Mesothelial cell of epicardium (in vitro differentiated cells): ENCODE measurements at regions not wholly inside any gene's neighbourhood (a gene's known extent, or its start where the extent isn't known, plus 50 kb on each side); places are given as distances from the start of the nearest gene placed in this dataset.

Experiments
- DNase-seq, 2 experiments: peaks; one replicate each; pipeline ENCODE4 v3.0.0; 2021; ENCODE audit warnings: low spot score in 2 of 2; ENCODE audit not compliant: unreplicated experiment in 2 of 2
- H3K27ac Mint-ChIP-seq: 2 replicates; pipeline ENCODE4 v1.8.0; 2021; ENCODE audit warnings: mixed read lengths
- H3K27me3 Mint-ChIP-seq: 2 replicates; pipeline ENCODE4 v1.8.0; 2021; ENCODE audit warnings: low read depth, mixed read lengths
- H3K36me3 Mint-ChIP-seq: 2 replicates; pipeline ENCODE4 v1.8.0; 2021; ENCODE audit warnings: mixed read lengths
- H3K4me1 Mint-ChIP-seq: 2 replicates; pipeline ENCODE4 v1.8.0; 2021; ENCODE audit warnings: mixed read lengths
- H3K4me3 Mint-ChIP-seq: 2 replicates; pipeline ENCODE4 v1.8.0; 2021; ENCODE audit warnings: mild to moderate bottlenecking, moderate library complexity, mixed read lengths
- H3K9me3 Mint-ChIP-seq: 2 replicates; pipeline ENCODE4 v1.8.0; 2021; ENCODE audit warnings: mixed read lengths
- TF ChIP-seq, protein P1 (sequence below): fragments of 200-600 bp; sonication (generic); IDR thresholded peaks from one replicate; pipeline ENCODE4 v1.5.0; 2021; ENCODE audit warnings: antibody characterized with exemption; ENCODE audit not compliant: unreplicated experiment

DNA sequence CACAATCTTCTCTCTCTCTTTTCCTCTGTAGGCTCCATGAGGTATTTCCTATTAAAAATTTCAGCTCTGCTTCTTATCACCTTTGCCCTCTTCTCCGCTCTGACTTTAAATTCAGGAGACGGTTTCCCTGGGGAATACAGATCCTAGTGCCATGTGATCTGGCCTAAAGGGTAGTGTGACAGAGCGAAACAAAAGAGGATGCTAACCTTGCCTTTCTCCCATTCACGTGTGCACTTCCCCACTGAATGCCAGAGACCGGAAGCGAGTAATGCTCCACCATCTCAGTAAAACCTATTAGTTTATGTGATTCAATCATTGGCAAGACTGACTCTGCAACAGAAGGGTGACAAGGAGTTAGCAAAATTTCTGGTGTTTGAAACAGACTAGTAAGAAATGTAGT is 358.3 kb downstream of the ZNF521 start:
- H3K9me3 Mint-ChIP-seq: peaks cover 3% of the 10 kb centered on the region
- DNase-seq: no peak
- no peak overlapping the region for H3K4me3 Mint-ChIP-seq
- TF ChIP-seq, protein P1, sequence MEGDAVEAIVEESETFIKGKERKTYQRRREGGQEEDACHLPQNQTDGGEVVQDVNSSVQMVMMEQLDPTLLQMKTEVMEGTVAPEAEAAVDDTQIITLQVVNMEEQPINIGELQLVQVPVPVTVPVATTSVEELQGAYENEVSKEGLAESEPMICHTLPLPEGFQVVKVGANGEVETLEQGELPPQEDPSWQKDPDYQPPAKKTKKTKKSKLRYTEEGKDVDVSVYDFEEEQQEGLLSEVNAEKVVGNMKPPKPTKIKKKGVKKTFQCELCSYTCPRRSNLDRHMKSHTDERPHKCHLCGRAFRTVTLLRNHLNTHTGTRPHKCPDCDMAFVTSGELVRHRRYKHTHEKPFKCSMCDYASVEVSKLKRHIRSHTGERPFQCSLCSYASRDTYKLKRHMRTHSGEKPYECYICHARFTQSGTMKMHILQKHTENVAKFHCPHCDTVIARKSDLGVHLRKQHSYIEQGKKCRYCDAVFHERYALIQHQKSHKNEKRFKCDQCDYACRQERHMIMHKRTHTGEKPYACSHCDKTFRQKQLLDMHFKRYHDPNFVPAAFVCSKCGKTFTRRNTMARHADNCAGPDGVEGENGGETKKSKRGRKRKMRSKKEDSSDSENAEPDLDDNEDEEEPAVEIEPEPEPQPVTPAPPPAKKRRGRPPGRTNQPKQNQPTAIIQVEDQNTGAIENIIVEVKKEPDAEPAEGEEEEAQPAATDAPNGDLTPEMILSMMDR: no peak
- peaks cover 2% of the 10 kb centered on the region for H3K27me3 Mint-ChIP-seq
- no peaks in the 10 kb centered on the region for H3K36me3 Mint-ChIP-seq
- H3K27ac Mint-ChIP-seq: no peak overlapping the region
- H3K4me1 Mint-ChIP-seq: no peaks in the 10 kb centered on the region

DNA sequence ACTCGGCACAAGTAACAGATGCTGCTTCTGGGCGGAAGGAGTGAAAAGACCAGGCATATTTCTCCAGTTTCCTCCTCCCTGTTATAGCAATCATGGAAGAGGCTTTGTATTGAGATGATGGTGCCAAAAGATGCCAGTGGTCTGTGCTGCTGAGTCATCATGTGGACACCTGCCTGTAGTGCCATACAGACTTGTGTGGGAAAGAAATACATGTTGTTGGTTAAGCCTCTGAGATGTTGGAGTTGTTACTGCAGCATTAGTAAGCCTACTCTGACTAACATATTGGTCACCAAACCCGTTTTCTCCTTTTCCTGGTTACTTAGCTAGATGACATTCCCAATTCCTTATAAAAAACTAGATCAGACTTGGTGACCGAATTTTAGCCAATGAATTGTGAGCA is 356.9 kb downstream of the ZNF521 start:
- TF ChIP-seq, protein P1: no peak
- Mint-ChIP-seq H3K4me1 (no peaks in the 10 kb centered on the region), H3K27ac (no peak overlapping the region), H3K4me3 (no peak overlapping the region), H3K36me3 (peaks cover 6% of the 10 kb centered on the region), H3K27me3 (peaks cover 2% of the 10 kb centered on the region), H3K9me3 (peaks cover 17% of the 10 kb centered on the region)
- no peak for DNase-seq

DNA sequence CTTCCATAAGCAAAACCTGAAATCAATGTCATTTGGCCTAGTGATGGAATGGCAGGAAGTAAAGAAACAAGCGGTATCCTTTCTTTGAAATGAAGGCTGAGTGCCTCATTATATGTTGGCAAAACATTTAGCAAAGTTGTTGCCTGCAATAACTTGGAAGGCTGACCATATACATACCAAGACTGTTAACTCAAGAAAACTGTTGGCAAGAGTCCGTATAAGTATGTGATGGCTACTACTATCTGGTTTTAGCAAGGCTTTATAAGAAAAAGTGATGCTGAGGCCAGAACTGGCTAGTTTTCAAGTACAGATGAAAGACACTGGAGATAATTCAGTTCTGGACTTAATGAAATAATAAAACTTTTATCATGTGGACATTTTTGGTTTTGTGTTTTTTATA is 356.2 kb downstream of the ZNF521 start:
- H3K4me3 Mint-ChIP-seq: no peak overlapping the region
- H3K27ac Mint-ChIP-seq: no peak overlapping the region
- H3K9me3 Mint-ChIP-seq: peaks cover 17% of the 10 kb centered on the region
- H3K27me3 Mint-ChIP-seq: peaks cover 2% of the 10 kb centered on the region
- H3K4me1 Mint-ChIP-seq: no peaks in the 10 kb centered on the region
- no peak for DNase-seq
- TF ChIP-seq, protein P1: no peak
- peaks cover 6% of the 10 kb centered on the region for H3K36me3 Mint-ChIP-seq

- H3K36me3 Mint-ChIP-seq: peaks cover 6% of the 10 kb centered on the region
- no peak for DNase-seq
- TF ChIP-seq, protein P1: no peak
- peaks cover 11% of the 10 kb centered on the region for H3K27me3 Mint-ChIP-seq
- peaks cover 13% of the 10 kb centered on the region for H3K9me3 Mint-ChIP-seq
- H3K4me1 Mint-ChIP-seq: no peaks in the 10 kb centered on the region
- no peak overlapping the region for H3K27ac Mint-ChIP-seq
- H3K4me3 Mint-ChIP-seq: no peak overlapping the region
Observed at GRCh38 chr18:24999650-25000267, 352.2 kb downstream of the ZNF521 start.

- peaks cover 6% of the 10 kb centered on the region for H3K36me3 Mint-ChIP-seq
- H3K27me3 Mint-ChIP-seq: peaks cover 11% of the 10 kb centered on the region
- no peak for DNase-seq
- no peak overlapping the region for H3K4me3 Mint-ChIP-seq
- peaks cover 9% of the 10 kb centered on the region for H3K4me1 Mint-ChIP-seq
- peaks cover 13% of the 10 kb centered on the region for H3K9me3 Mint-ChIP-seq
- TF ChIP-seq, protein P1: no peak
- no peak overlapping the region for H3K27ac Mint-ChIP-seq
Observed at GRCh38 chr18:25001803-25002202, 350.2 kb downstream of the ZNF521 start.
